ENCODE measurements at regions not wholly inside any gene's neighbourhood (a gene's known extent, or its start where the extent isn't known, plus 50 kb on each side); places are given as distances from the start of the nearest gene placed in this dataset.
"Not testable (repeated sequence)": the region's sequence is repeated elsewhere in the genome, so short reads cannot be mapped to it uniquely, and the experiment has no call there.

- DNase-seq (ENCODE audit: low spot score) = no peak
Observed at GRCh38 chr7:84879570-84880325, 307.1 kb downstream of the SEMA3D start.

- DNase-seq (ENCODE audit: low spot score) = no peak
Observed at GRCh38 chr7:84877943-84878570, 308.8 kb downstream of the SEMA3D start.

- no peak for DNase-seq (ENCODE audit: low spot score)
Observed at GRCh38 chr7:84876061-84876821, 310.6 kb downstream of the SEMA3D start.

- no peak for DNase-seq (ENCODE audit: low spot score)
Observed at GRCh38 chr7:84865560-84865959, 321.3 kb downstream of the SEMA3D start.

- no peak for DNase-seq (ENCODE audit: low spot score)
Observed at GRCh38 chr7:84857336-84857735, 329.5 kb downstream of the SEMA3D start.

GRCh38 chr7:84855758-84856157, 331.1 kb downstream of the SEMA3D start:
- DNase-seq (ENCODE audit: low spot score) = no peak

- not testable (repeated sequence) for DNase-seq (ENCODE audit: low spot score)
Observed at GRCh38 chr7:84848974-84849372, 337.9 kb downstream of the SEMA3D start.

GRCh38 chr7:84848219-84848973, 338.5 kb downstream of the SEMA3D start:
- DNase-seq (ENCODE audit: low spot score) = no peak

- no peak for DNase-seq (ENCODE audit: low spot score)
Observed at GRCh38 chr7:84847790-84848189, 339.1 kb downstream of the SEMA3D start.

- no peak for DNase-seq (ENCODE audit: low spot score)
Observed at GRCh38 chr7:84847038-84847437, 339.8 kb downstream of the SEMA3D start.

- no peak for DNase-seq (ENCODE audit: low spot score)
Observed at GRCh38 chr7:84845971-84846370, 340.9 kb downstream of the SEMA3D start.

- no peak for DNase-seq (ENCODE audit: low spot score)
Observed at GRCh38 chr7:84844771-84845170, 342.1 kb downstream of the SEMA3D start.

- DNase-seq (ENCODE audit: low spot score) = no peak
Observed at GRCh38 chr7:84841809-84842208, 345.0 kb downstream of the SEMA3D start.

GRCh38 chr7:84838857-84839256, 348.0 kb downstream of the SEMA3D start:
- DNase-seq (ENCODE audit: low spot score) = no peak

GRCh38 chr7:84837405-84837804, 349.5 kb downstream of the SEMA3D start:
- no peak for DNase-seq (ENCODE audit: low spot score)

- DNase-seq (ENCODE audit: low spot score) = no peak
Observed at GRCh38 chr7:84829719-84830118, 357.1 kb downstream of the SEMA3D start.

GRCh38 chr7:84824057-84824651, 362.7 kb downstream of the SEMA3D start:
- no peak for DNase-seq (ENCODE audit: low spot score)

- no peak for DNase-seq (ENCODE audit: low spot score)
Observed at GRCh38 chr7:84823530-84823929, 363.3 kb downstream of the SEMA3D start.

GRCh38 chr7:84822941-84823510, 363.8 kb downstream of the SEMA3D start:
- no peak for DNase-seq (ENCODE audit: low spot score)

GRCh38 chr7:84821671-84822534, 365.0 kb downstream of the SEMA3D start:
- no peak for DNase-seq (ENCODE audit: low spot score)

GRCh38 chr7:84820481-84820880, 366.4 kb downstream of the SEMA3D start:
- DNase-seq (ENCODE audit: low spot score) = no peak

Data from LoVo (cell line).